Breast epithelium (tissue), 3 donors: ENCODE measurements at regions not wholly inside any gene's neighbourhood (a gene's known extent, or its start where the extent isn't known, plus 50 kb on each side); places are given as distances from the start of the nearest gene placed in this dataset.

Experiments used
- POLR2A ChIP-seq: fragments of 450-650 bp; IDR thresholded peaks from one replicate; pipeline ENCODE4 v1.6.1; 2016; ENCODE audit warnings: antibody characterized with exemption, mild to moderate bottlenecking, moderate library complexity
- POLR2AphosphoS5 ChIP-seq, 3 donors: sonication (generic); formaldehyde crosslinking; IDR thresholded peaks; one replicate each; pipeline ENCODE4 v1.6.1; 2017; ENCODE audit warnings: antibody characterized with exemption in 3 of 3

- no peak for TF ChIP-seq POLR2A
- TF ChIP-seq POLR2AphosphoS5 (IDR thresholded peaks at IDR 0.05) = no peak
These were observed 423.3 kb downstream of the GPAT3 start for GRCh38 chr4:83959160-83959559.
